Hindlimb muscle (tissue), 1 donor: ENCODE measurements at regions not wholly inside any gene's neighbourhood (a gene's known extent, or its start where the extent isn't known, plus 50 kb on each side); places are given as distances from the start of the nearest gene placed in this dataset.
A peak's percentile ranks its signal among the peaks of the same experiment; 100 is the strongest.
"Not testable (repeated sequence)": the region's sequence is repeated elsewhere in the genome, so short reads cannot be mapped to it uniquely, and the experiment has no call there.

Experiments
- DNase-seq: peaks from one replicate; pipeline ENCODE4 v3.0.0-alpha.2; 2013

DNA sequence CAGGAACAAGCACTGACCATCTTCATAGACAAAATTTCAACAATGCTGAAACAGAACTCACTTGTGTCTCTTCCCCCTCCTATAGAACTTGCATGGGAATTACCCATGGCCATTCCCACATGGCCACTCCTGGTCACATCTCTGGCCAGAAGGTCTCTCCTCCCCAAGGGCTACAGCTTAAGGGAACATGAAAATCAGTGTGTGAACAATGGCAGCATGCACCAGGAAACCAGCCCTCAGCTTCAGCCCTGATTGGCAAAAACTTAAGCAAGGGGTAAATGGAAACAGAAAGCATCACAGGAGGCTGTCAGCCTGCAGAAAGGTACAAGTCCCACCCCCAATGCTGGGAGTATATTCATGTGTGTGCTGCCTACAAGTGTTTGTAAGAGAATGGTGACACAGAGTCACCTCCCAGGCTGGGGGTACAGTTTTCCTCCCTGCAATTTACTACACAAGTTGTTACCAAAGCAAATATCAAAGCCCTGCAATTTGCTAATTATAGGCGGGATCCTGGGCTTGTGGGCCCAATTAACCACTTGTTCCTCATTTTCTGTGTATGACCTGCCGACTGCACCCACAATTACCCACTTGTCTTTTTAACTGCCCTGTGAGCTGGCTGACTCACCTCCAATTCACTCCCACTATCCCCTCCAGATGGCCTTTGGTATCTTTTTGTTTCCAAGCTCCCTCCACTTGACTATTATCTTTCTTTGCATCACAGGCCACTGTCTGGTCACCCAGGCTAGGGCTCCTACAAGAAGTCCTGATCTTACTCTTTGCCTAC, 84.4 kb upstream of the HES1 start:
- no peak for DNase-seq

DNA sequence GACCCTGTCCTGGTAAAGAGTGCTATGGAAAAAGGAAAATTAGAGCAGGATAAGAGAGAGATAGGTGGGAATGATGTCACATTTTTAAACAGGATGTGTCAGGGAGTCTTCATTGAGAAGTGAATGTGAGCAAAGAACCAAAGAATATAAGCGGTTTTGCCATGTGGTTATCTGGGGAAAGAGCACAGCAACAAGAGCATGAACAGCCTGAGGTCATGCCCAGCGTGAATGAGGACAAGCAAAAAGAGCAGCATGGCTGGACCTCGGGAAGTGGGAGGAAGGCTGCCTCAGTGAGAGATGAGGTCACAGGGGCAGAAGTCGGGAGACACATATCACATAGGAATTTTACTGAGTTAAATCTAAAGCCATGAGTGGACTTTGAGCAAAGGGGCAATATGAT, 82.8 kb upstream of the HES1 start:
- no peak for DNase-seq

DNA sequence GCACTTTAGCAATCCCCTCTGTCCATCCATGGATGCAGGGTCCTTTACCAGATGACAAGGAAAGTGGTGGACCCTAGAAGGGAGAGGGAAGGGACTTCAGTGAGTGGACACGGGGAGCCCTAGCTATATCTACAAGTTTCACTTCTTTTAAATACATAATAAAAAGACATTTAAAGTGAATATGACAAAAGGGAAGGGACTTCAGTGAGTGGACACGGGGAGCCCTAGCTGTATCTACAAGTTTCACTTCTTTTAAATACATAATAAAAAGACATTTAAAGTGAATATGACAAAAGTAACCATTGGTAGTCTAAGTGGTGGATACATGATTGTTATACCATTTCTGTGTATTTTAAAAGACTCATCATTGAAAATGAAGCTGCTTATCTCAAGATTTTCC, 81.9 kb upstream of the HES1 start:
- no peak for DNase-seq

DNA sequence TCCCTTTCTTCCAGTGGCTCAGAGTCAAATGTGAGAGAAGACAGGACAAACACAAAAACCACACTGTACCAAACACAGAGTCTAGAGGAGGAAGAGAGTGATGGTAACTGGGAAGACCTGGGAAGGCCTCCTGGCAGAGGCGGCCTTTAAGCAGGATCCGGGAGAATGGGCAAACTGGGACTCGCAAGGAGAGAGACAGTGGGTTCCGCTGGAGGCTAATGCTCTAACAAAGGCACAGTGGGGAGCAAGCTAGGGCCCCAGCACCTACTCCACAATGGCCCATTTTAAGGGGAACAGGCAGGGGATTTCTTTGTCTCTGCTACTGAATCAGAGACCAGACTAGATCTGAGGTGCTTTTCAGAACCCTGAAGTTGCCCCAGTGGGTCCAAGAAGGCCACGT, 81.4 kb upstream of the HES1 start:
- DNase-seq, result no peak

DNA sequence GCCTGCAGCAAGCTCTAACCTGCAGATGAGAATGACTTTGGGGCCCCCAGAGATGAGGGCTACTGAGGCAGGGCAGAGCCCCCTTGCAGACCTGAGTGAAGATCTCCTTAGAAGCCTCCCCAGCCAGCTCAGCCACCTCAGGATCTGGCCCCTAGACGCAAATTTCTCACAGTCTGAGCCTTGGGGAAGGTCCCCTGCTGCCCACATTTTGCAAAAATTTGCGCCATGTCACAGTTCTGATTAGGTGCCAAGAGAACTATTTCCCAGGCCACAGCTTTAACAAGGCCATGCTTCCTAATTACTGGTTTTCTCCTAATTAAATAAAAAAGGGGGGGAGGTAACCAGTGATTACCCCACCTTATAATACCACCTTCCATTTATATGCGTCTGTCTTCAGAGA, 81.0 kb upstream of the HES1 start:
- no peak for DNase-seq

DNA sequence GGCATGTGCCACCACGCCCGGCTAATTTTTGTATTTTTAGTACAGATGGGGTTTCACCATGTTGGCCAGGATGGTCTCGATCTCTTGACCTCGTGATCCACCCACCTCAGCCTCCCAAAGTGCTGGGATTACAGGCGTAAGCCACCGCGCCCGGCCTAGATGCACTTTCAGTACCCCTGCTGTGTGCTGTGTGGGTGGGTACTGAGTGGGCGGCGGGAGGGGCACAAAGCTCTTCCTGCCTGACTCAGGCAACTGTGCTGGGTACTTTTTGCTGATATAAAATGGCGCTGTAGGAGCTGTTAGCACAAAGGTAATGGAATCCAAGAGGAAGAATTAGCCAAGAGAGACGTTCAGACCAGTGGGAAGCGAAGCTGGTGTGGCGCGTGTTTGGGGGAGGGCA, 79.6 kb upstream of the HES1 start:
- not testable (repeated sequence) for DNase-seq

DNA sequence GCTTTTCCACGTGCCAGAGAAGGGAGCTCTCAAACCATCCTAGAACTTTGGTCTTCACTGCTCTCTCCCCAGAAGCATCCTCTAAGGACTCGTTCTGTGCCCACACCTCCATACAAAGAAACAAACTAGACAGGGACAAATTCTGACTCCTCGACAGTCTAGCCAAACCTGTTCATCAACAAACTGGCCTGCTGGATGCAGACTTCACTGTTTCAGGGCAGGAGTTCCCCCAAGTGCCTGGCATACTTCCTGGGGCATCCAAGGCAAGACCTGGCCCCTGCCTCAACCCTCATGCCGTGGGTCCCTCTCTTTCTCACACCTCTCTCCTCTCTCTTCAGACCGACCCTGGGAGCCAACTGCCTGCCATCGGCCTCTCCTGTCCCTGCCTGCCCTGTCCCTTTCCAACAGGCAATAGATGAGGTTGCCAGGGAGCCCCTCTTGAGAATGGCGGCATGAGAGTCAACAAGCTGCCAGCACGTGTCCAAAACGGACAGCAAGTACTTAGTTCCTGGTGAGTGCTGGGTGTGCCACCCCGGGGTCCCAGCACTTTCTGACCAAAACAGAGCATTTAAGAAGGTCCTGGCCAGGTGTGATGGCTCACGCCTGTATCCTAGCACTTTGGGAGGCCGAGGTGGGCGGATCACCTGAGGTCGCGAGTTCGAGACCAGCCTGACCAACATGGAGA, 79.1 kb upstream of the HES1 start:
- DNase-seq, result no peak

DNA sequence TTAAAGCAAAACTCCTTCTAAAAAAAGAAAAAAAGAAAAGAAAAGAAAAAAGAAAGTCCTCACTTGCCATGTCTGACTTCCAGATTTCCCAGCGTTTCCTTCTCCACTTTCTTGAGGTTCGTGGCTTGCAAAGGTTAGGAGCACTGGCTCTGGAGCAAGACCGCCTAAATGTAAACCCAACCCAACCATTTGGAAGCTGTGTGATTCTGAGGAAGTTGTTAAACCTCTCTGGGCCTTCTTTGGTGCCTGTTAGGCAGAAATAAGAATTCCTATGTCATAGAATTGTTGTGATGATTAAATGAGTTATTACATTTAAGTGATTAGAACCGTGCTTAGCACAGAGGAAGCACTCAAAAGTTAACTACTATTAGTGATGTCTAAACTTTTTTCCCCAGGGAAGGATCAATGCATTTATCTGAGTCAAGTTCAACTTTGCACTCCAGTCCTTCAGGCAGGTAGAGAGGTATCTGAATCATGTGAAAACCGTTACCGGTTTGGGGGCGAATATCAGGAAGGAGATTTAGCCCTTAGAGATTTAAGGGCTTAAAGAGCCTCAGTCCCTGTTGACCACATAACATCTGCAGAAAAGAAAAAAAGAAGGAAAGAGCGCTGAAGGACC, 78.3 kb upstream of the HES1 start:
- DNase-seq, result no peak

DNA sequence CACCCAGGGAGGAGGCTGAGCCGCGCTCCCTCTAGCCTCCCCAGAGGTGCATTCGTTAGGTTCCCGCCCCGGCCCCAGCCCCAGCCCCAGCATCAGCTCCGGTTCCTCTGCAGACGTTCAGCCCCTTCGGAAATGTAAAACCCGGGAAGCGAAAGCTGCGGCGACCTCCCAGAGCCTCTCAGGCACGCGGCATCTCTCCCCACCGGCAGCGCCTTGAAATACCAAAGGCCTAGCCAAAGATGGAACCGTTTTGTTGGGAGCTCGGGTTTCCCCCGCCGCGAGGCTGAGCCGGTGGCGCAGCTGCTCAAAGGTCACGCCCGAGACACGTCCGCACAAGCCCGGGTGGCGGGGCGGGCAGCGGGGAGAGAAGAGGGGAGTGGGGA, 77.8 kb upstream of the HES1 start:
- DNase-seq, result peak; percentile 66

DNA sequence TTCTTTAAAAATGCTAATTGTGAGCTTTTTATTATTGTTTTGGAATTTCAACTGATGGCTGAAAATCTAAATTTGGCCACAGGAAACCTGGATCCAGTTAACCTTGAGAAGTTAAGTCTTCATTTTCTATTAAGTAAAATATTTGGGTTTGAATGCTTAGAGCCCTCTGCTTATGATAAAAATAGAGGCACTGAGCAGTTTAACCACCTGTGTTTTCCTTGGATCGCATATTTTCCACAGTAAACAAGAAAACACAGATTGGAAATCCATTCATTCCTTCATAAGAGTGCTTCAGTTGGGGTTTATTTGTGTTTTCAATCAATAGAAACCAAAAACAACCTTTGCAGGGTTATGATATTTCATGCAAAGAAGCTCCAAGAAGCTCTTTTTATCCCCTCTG, 77.2 kb upstream of the HES1 start:
- no peak for DNase-seq

DNA sequence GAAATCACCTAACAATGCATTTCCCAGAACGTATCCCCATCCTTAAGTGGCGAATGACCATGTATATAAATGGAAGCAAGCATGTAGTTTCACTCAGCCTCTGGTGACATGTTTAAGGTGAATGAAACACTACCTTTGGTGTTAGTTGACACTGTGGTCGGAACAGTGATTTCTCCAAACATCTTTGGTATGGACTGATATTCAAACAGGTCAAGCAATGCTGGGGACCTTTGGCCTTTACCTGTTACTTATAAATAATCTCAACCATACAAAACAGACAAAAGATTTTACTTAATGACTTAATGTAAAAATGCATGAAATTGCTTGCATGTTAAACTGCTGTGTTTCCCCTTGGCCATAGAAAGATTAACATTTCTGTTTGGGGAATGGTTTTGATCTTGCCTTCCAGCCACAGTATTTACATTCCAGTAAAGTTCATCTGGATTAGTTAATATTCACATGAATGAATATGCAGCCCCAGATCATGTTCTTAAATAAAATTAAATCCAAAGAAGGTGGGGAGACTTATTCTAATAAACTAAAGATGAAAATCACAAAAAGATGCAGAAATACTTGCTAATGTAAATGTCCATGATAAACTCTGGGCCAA, 74.4 kb upstream of the HES1 start:
- DNase-seq, result no peak

DNA sequence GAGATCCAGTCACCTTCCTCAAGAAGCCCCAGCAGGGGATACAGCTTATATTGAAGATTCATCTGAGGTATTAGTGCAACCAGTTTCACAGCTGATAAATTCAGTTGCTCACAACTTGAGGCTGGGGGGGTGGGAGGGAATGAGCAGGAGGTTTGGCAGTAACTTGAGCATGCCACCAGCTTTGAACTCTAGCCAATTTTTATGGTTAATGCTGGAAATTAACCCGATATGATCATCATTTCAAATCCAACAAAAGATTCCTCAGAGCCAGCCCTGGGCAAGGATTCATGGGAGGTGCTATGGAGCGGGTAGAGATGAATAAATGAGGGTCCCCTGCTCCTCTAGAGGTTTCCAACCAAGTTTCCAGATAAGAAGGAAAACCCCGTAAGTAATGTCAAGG, 73.1 kb upstream of the HES1 start:
- DNase-seq, result no peak

DNA sequence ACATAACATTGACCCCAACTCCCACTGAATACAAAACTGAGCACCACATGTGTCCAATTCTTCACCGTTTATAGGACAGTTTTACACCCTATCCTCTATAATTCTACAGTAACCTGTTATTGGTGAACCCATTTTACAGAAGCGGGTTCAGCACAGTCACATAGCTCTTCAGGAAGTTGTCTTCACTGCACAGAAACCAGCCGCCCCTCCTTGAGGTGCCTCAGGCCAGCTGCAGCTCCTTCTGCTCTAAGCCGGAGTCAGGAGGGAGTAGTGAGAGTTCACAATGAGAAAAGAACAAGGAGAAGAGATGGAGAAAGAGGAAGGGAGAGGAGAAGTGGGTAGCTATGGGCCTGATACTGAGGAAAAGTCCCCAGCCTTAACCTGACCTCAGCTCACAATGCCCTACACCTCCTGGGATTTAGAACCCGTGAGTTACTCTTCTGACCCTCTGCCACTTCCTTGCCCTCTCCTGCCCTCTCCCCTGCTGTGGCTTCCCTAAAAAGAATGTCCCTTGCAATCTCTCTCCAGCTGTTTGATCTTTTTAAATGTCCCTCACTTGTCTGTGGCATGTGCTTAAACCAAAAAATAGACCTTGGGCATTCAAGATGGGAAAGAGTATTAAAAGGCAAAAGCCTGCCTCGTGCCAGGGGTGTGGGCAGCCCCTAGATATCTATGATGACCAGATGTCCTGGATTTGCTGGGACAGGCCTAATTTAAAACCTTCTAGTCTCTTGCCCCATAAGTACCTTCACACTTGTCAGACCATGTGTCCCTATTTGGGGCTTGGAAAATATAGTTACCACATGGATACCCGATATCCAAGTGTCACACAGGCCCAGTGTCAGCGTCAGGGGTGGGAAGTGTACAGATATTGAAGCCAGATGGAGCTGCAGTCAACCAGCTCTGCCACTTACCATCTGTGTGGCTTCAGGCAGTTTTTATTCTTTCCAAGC, 71.3 kb upstream of the HES1 start:
- no peak for DNase-seq

DNA sequence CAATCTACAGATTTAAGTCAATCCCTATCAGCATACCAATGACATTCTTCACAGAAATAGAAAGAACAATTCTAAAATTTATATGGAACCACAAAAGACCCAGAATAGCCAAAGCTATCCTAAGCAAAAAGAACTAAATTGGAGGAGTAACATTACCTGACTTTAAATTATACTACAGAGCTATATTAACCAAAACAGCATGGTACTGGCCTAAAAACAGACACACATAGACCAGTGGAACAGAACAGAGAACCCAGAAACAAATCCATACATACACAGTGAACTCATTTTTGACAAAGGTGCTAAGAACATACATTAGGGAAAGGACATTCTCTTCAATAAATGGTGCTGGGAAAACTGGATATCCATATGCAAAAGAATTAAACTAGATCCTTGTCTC, 68.6 kb upstream of the HES1 start:
- not testable (repeated sequence) for DNase-seq

DNA sequence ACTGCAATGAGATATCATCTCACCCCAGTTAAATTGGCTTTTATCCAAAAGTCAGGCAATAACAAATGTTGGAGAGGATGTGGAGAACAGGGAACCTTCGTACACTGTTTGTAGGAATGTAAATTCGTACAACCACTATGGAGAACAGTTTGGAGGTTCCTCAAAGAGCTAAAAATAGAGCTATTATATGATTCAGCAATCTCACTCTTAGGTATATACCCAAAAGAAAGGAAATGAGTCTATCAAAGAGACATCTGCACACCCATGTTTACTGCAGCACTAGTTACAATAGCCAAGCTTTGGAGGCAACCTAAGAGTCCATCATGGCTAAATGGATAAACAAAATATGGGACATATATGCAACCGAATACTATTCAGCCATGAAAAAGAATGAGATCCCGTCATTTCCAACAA, 68.0 kb upstream of the HES1 start:
- no peak for DNase-seq

DNA sequence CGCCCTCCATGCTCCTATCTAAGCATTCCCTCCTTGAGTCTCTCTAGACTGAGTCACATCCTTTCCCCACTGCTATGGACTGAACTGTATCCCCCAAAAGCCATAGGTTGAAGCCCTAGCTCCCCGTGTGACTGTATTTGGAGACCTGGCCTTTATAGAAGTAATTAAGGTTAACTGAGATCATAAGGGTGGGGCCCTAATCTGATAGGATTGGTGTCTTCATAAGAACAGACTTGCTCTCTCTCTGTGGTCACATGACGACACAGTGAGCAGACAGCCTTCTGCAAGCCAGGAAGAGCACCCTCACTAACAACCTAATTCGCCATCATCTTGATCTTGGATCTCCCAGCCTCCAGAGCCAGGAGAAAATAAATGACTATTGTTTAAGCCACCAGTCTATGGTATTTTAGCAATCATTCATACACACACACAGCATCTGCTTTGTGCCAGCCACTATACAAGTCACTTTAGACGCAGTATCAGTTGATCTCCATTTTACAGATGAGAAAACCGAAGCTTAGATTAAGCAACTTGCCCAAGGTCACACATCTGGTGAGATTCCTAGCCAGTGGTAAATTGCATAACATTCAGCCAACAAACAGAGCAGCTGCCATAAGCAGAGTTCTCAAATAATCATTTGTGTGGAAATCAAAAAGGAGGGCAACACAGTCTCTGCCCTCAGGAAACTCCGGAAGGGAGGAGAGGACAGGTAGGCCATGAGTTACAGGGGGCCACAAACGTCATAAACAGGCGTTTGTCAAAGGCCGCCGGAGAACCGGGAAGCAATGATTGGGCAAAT, 66.3 kb upstream of the HES1 start:
- DNase-seq, result no peak

DNA sequence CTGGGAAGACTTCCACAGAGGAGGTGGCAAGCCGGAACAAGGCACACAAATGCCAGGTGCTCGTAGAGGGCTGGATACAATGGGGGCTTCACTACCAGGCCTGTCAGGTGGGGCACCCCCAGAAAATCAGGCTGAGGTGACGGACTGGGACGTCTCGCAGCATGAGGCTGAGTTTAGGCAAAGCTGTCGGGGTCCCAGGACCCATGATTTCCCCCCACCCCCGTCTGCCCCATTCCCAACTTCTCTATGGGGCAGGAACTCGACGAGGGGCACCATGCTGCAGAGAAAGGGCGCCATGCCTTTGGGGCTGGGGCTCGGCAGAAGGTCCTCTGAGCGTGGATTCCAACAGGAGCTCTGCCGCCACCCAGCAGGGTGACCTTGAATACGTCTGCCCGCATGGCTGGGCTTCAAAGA, 65.7 kb upstream of the HES1 start:
- no peak for DNase-seq

DNA sequence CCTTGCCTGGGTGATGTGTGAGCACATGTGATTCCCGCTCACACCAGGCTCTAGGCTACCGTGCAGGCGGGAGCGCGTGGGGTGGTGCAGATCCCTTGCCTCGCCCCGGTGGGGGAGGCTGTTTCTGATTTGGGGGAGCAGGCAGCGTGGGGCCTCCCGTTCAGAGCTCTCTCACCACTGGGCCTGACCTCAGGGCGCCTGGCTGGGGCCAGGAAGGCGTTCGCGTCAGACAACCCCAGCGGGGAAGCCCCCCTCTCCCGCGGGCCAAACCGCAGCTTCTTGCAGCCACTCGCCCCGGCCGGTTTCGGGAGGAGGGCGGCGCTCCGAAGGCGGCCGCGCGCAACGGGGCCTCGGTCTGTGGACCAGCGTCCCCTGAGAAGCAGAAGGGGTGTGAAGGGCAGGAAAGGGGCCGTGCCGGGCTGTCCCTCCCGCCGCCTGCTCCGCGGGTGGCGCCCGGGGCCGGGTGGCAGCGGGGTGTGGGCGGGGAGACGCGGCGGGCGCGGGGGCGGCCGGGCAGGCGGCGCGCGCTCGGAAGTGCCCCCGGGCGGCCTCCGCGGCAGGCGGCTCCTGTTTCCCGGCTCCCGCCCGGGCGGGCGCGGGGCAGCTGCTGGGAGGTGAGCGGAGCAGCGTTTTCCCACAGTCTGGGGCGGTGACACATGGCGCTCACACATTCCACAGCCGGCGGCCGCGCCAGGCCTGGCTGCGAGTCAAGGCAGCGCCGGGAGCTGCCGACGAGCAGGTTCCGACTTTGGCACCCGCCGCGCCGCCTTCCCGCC, 65.1 kb upstream of the HES1 start:
- DNase-seq, result peak; percentile 80

DNA sequence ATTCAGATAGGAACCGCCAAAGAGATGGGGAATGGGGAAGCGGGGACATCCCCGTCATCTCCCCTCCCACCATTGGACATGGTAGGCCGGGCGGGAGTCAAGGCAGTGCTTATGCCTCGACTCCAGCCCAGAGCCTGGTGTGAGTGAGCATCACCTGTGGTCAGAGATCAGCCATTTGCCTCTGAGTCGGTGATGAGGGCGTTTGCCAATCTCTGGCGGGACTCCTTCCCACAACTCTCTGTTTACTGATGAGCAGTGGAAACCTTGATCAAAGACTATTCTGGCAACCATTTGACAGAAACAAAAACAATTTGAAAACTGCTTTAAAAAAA, 63.9 kb upstream of the HES1 start:
- no peak for DNase-seq

DNA sequence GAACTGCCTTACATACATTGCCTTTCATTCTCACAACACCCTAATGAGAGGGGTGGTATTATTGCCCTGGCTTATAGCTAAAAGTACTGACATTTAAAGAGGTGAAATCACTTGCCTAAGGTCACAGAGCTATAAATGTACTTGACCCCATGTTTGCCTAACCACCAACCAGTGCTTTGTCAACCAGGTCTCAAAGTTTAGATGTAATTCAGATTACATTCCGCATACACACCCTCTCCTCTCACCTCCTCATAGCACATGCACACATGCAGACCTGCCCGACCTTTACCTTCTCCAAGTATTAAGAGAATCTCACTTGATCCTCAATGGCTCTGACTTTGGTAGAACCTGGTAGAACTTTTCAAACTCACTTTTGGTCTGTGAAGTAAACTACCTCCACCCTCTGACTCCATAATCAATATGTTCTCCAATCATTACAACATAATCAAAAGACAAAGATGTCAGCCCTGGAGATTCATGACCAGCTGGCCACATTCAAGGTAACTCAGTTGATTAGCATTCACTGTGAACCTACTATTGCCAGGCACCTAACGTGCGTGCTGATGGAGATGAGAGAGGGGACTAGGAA, 63.2 kb upstream of the HES1 start:
- DNase-seq, result no peak
